GM19463 (cell line): ENCODE measurements at regions not wholly inside any gene's neighbourhood (a gene's known extent, or its start where the extent isn't known, plus 50 kb on each side); places are given as distances from the start of the nearest gene placed in this dataset.
"Not testable (repeated sequence)": the region's sequence is repeated elsewhere in the genome, so short reads cannot be mapped to it uniquely, and the experiment has no call there.

ENCODE experiments used
- ATAC-seq: cut with Tn5 transposase; IDR thresholded peaks from one replicate; pipeline ENCODE4 v1.9.1; 2021; ENCODE audit warnings: mild to moderate bottlenecking, moderate library complexity; ENCODE audit not compliant: unreplicated experiment

DNA sequence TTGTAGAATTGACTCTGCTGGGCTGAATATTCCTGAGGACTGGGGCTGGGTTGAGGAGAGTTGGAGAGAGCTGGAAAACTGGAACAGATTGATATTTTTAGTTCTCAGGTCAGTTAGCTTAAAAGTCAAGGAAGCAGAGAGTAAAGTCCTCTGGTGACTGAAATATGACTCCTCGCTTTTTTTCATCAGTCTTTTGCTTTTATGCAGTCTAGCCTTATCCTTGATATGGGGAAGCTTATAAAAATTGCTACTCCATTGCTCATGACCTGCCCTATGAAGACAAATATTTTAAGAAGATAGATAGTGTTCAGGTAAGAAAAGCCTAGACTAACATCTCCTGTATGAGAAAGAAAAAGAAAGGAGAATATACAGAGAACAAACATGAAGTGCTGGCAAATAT is 152.7 kb downstream of the C4orf33 start:
- ATAC-seq, result no peak

DNA sequence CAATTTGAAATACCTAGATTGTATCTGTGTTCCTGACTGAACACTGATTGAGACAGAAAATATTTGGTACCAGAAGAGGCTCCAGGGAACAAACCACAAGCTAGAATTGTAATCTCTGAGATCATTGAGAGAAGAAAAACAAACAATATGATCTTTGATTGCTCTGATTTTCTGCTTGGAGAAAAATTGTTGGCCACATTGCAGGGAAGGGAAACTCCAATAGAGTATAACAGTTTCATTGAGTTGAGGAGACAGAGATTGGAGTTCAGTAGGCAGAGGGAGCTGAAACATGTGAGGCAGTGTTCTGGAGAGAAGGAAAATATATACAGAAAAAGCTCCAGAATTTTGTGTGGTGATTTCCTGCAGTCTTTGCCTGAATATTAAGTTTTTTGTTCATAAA is 158.2 kb downstream of the C4orf33 start:
- no peak for ATAC-seq

DNA sequence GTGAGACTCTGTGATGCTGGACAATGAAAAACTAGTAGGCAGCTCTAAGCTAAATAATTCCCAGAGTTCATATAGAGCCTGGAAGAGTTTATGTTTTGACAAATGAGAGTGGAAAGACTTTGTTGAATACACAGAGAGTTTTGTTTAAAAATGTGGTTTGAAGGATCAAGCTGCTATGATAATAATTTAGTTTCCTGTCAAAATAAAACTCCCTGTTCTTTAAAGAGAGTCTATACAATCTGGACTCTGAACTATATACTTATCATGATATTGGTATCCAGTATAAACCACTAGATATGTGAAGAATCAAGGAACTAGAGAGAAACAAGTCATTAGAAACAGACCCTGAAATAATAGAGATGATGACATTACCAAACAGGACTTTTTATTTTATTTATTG is 158.6 kb downstream of the C4orf33 start:
- no peak for ATAC-seq

DNA sequence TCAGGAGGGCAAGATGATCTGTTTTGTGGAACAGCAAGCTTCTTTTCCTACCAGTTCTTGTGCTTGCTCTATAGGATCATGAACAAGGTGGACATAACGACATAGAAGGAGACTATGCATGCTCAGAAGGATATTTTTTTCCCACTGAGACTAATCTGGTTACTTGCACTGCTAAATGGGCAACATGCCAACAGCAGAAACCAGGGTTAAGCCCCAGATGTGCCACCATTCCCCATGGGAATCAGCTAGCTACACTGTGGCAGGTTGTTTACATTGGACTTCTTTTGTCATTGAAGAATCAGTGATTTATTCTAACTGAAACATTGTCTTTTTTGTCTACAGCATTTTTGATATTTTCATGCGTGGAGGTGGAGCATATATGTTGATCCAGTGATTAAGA is 165.6 kb downstream of the C4orf33 start:
- ATAC-seq, result no peak

DNA sequence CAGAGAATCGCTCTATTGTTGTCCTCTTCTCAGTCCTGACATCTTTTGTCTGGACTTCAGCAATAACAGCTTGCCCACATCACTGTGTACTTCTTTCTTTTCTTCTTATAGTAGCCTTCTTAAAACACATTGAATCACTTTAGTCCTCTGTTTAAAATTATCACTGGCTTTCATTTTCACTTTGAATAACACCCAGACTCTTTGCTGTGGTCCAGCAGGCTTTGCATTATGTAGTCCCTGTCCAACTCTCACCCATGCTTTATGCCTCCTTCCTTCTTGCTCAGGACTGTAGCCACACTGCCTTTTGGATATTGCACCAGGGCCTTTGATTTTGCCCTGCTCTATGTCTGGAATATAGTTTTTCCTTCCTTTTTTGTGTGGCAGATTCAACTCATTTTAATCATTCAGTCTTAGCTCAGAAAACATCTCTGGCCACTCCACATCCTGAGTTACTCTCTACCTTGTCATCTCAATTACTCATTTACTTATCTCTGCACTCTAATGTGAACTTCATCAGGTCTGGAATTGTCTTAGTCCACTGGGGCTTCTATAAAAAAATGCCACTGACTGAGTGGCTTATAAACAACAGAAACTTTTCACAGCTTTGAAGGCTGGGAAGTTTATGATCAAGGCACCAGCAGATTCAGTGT is 168.2 kb downstream of the C4orf33 start:
- ATAC-seq, result peak; percentile 95

DNA sequence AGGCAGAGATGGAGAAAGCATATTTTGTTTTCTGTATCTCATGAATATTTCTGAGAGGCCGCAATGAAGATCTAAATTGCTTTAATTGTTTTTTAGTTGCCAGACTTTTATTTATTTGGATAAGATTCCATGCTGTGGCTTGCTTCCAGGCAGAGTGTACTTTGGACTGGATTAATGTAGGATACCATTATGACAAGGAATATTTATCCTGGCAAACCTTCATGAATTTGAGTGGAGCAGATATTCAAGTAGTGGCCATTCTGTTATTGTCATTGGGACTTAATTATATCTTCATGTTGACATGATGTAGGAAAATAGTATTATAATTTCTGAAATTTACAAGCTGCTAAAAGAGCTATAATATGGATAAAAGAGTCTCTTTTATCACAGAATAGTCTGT is 182.9 kb downstream of the C4orf33 start:
- no peak for ATAC-seq

DNA sequence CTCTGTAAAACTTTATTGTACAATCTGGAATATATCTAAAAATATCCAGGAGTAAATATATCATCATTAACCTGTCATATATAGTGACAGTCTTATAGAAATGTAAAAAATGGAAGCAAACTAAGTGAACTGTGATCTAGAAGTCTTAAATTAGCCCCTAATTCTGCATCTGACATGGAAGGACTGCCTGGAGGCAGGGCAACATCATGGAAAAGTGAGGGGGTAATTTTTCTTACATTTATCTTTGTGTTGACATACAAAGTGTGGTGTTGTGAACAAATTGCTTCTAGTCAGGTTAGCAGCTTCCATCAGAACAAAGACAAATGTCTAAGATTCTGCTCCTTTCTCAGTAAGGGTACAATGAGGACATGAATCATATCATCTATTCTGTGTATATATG is 186.3 kb downstream of the C4orf33 start:
- ATAC-seq, result no peak

DNA sequence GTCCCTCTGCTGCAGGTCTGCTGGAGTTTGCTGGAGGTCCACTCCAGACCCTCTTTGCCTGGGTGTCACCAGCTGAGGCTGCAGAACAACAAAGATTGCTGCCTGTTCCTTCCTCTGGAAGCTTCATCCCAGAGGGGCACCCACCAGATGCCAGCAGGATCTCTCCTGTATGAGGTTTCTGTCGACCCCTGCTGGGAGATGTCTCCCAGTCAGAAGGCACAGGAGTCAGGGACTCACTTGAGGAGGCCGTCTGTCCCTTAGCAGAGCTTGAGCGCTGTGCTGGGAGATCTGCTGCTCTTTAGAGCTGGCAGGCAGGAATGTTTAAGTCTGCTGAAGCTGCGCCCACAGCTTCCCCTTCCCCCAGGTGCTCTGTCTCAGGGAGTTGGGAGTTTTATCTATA is 196.2 kb downstream of the C4orf33 start:
- not testable (repeated sequence) for ATAC-seq

DNA sequence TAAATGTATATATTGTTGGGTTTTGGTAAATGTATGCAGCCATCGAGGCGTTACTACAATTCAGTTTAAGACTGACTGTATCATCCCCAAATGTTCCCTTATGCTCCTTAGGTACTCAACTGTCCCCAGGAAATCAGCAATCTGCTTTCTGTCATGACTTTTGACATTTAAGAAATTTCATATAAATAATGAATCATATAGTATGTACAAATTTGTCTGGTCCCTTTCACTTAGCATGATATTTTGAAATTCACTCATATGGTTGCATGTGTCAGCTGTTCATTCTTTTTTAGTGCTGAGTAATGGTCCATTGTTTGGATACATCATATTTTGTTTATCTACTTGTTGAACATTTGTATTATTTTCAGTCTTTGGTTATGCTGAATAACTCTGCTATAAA is 218.8 kb downstream of the C4orf33 start:
- no peak for ATAC-seq

DNA sequence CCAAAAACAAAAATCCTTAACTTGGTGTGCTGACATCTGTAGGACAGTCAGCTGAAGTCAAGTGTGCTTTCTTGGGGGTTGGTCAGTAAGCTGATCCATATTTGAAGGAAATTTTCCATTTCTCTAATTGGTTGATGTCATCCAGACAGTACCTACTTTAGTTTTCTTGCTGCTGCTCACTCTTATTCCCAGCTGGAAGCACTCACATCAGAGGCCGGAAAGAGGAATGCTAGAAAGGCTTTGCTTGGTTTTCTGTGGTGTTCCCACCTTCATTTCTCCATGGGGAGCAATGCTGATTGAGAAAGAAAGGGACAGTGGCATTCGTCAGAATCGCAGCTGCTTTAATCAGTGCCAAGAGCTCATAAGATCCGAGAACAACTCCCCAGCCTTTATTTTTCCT is 227.0 kb downstream of the C4orf33 start:
- no peak for ATAC-seq

DNA sequence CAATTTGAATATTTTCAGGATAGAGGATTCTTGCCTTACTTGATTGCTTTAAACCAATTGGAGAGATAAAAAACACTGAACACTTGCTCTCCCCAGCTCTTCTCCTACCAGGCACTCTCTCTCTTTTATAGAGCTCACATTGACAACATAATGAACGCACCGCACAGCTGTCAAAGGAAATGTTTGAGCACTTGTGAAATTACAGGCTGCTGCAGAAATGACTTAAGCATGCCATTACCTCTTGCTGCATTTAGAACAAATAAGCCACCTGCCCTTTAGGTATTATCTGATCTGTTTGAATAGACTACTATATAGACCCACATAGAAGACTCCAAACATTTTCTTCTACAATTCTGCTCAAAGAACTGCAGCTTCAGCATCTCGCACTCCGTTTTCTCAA is 227.7 kb downstream of the C4orf33 start:
- ATAC-seq, result no peak

DNA sequence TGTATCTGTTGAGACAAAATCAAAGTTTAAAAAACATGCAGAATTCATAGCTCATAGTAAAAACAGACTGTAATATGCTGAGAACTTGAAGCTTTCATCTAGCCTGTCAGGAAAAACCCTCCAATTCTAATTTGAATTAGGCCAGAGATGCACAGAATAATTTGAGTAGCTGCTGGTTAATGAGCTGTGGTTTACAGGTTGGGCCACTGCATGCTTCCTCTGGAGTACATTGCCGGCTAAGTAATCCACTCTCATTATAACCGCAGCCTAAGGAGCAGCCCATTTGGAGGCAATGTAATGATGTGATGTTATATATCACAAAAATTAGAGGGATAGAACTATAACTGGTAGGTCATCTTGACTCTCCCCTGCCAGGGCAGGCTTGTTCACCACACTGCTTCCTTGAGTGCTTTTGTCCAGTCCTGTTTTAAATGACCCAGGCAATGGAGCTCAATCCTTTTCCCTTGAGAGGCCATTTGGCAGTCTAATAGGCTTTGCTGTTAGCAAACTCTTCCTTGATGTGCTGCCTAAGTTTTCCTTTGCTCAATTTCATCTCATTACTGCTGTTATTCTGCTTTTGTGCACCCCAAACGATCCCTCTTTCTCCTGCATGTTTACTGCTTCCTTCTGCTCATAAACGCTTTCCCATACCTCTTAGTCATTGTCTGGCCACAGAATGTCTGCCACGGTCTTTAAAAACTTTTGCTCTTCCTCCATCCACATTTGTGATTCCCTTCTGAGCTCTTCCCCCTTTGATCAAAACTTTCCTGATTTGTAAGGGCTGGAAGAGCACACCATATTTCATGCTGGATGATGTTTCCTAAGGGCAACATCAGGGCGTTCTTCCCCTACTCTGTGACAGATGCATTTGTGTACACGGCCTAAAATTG is 230.9 kb downstream of the C4orf33 start:
- ATAC-seq, result no peak

DNA sequence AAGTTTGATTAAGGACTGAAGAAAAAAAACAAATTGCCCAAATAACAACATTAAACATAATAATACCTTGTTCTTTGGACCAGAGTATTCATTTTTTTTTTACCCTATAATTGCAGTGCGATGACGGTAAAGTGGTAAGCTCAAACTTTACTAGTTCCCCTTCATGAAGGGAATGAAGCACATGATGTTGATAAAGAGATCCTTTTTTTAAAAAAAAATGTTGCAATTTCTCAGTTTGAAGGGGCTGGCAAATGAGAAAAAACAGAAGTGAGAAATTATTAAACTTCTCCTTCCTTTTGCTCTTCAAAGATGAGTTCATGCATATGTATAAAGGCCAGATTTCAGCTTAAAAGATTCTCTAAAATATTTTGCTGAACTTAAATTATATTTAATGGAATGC is 231.7 kb downstream of the C4orf33 start:
- ATAC-seq, result no peak

DNA sequence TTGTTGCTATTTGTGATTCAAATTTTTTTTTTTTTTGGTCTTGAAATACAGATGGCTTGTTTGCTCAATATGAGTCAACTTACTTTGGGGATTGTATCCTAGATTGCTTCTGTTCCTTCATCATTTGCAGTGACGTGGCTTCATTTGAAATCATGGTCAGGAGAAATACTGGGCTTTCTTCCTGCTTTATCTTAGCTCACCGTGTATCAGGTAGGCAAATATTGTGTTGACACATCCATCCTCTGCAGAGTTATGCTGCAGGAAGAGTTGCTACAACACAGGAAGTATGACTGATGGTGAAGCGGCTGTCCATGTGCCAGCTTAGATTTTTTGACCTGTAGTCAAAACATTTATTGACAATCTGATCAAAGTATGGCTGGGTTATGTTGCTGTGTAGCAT is 232.2 kb downstream of the C4orf33 start:
- no peak for ATAC-seq

DNA sequence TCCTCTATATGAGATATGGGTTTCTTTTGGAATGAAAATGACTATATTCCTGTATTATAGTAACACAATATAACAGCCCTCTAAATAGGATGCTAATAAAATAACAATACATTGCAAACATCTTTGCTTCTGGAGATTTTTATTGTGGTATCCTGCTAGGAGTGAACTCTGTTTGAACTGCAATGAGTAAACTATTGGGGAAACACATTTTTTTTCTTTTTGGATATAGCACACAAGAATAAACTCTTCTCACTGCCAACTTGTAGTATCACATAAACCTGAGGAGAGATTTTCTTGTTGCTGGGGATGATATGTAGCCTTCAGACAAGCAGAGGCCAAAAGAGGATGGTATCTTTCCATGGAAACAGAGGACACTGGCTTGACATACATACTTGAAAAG is 238.2 kb downstream of the C4orf33 start:
- no peak for ATAC-seq

DNA sequence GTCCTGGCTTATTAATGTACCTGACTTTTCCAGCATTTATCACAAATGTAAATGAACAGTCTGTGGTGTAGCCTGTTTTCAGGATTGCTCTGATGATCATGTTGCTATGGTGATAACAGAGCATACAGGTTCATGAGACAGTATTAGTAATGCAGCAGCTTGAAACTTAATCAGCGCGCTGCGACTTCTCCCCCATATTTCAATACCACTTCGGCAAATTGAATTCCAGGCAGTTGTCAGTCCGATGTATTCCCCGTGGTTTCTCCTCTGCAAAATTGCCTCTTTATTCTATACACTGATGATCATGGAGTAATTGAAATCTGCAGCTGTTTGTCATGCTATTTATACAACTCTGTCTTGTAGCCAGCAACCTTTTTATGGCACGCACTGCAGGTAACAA is 239.3 kb downstream of the C4orf33 start:
- no peak for ATAC-seq

DNA sequence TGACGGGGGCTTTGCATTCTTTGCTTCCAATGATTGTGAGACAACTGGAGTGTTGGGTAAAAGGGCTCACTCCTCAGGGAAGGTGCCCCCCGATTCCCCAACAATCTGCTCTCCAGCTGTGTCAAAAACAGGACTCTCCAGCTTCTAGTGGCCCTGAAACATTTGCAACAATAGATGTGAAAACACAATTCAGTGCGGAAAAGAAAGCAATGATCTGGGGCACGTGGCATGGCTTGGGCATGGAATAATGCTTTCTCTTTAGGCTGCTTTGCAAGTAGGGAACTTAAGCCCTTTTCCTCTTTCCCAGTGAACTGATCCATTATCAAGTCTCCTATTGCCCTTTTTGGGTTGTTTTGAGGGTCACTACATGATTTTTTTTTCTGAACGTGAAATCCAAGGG is 239.9 kb downstream of the C4orf33 start:
- no peak for ATAC-seq

DNA sequence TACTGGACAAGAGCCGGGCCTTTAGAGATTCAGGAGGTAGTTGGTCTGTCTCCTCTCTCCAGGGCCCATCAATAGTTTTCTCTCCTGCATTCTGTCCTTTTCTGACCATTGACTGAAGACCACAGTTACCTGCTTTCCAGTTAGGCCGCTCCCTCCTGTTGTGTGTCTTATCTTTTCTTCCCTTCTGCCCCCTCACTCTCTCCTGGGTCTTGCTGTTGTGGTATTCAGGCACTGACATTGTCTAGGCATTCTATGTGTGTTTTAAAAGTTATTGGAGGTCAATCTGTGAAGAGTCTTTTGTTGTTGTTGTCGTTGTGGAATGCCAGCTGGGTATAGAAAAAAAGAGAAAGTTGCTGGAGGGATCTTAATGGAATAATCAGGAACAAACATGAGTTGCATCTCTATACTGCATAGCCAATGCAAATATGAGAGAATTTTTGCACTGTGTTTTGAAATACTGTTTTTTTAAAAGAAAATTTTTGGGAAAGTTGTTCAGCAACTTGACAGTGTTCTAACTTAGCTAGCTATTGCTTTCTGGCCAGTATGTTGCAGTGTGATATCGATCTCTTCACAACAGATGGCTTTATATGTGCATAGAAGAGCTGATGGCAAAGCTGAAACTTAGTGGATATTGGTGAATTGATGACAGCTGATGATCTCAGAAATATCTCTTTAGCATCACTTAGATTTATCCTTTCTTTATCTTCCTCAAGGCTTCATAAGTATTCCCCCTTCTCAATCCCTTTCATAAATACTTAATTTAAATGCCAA is 240.7 kb downstream of the C4orf33 start:
- no peak for ATAC-seq

DNA sequence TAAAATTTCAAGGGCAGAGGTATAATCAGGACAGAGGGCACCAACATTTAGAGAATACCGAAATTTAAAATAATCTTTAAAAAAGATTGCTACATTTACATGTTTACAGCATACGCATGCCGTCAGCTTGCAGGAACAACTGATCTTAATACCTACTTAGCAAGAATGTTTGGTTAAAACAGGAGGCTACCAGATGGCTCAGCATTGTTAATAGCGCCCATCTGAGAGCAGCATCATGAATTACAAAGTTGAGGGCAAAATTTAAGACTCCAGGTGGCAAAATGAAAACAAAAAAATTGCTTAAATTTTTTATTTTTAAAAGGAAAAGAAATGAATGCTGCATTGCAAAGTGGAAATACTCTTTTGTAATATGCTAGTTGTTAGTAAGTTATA is 241.3 kb downstream of the C4orf33 start:
- ATAC-seq, result no peak

DNA sequence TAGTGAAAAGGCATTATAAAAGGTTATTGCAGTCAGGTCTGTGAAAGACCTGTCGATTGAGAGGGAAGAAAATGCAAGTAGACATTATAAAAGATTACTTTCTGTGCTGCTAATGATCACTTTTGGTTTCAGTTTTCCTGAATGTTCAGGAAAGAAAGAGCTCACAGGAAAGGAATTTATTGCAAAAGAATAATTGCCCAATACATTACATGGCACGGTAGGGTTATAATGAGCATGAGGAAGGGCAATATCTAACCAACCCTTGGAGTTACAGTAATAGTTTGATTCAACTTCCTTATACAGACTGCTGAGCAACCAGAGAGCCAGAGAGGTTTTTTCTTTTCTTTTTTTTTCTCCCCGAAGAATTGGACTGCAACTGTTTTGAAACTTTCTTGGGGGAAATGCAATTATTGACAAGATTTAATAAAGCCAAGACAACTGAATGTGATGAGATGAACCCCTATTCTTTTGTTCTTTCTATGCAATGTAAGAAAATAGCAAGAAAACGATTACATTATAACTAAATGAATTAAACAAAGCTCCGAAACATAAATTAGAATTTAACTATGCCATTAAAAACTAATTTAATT is 247.0 kb downstream of the C4orf33 start:
- no peak for ATAC-seq

DNA sequence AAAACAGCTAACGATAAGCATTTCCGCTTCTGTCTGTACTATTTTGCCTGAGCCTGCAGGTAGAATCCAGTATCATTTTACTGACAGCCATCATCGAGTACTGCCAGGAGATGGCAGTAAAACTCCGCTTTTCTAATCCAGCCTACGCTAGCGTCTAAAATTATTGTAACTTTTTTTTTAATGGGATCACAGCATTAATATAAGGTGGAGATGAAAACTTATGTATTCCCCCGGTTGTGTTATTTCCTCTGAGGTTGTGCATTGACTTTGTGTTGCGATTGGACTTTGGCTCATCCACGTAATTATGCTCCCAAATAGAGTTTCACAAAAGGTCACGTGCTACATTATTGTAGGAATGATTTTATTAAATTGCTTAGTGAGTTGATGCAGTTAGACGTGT is 248.1 kb downstream of the C4orf33 start:
- ATAC-seq, result peak; percentile 83
